ENCODE measurements at regions not wholly inside any gene's neighbourhood (a gene's known extent, or its start where the extent isn't known, plus 50 kb on each side); places are given as distances from the start of the nearest gene placed in this dataset.

DNA sequence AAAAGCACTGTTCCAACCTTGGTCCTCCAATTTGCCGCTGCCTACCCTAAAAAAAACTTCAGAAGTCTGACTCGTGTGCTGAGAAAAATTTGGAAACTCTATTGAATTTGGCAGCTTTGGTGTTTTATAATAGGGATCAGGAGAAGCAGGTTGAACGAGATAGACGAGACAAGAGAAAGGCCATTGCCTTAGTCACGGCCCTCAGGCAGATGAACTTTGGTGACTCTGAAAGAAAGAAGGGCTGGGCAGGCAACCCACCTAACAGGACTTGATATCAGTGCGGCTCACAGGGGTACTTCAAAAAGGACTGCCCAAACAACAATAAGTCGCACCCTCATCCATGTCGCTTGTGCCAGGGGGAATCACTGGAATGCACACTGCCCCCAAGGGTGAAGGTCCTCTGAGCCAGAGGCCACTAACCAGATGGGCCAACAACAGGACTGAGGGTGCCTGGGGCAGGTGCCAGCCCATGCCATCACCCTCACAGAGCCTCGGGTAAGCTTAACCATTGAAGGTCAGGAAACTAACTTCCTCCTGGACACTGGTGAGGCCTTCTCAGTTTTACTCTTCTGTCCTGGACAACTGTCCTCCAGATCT is 102.5 kb upstream of the SSTR1 start:
- TF ChIP-seq CTCF (IDR thresholded peaks at IDR 0.05; ENCODE audit: insufficient read depth, low read length, poor library complexity, severe bottlenecking) (no peak), EZH2phosphoT487 (conservative IDR thresholded peaks at IDR 0.05; ENCODE audit: low read length) (no peak)
